HEK293T (cell line): ENCODE measurements at regions not wholly inside any gene's neighbourhood (a gene's known extent, or its start where the extent isn't known, plus 50 kb on each side); places are given as distances from the start of the nearest gene placed in this dataset.

Experiments
- CTCF ChIA-PET: fragments of 350-600 bp; formaldehyde crosslinking; extraction: SDS; loops from one replicate; lab custom pipeline; 2021; ENCODE audit warnings: antibody characterized with exemption, inconsistent platforms; lab: Yijun Ruan, JAX
- POLR2A ChIA-PET: fragments of 350-600 bp; formaldehyde crosslinking; extraction: SDS; loops from one replicate; lab custom pipeline; 2020; ENCODE audit warnings: antibody characterized with exemption, inconsistent platforms; lab: Yijun Ruan, JAX
- DNase-seq: peaks from one replicate; pipeline ENCODE4 v3.0.0; 2012; ENCODE audit warnings: mixed read lengths; ENCODE audit errors: extremely low spot score
- ARNT ChIP-seq: fragments of 450-650 bp; IDR thresholded peaks from 2 replicates; pipeline ENCODE4 v1.6.1; 2017; ENCODE audit warnings: mild to moderate bottlenecking
- BHLHE40 ChIP-seq: fragments of 450-650 bp; IDR thresholded peaks from 2 replicates; pipeline ENCODE4 v1.6.1; 2016; ENCODE audit warnings: mild to moderate bottlenecking, moderate library complexity, borderline replicate concordance
- CTBP1 ChIP-seq: fragments of 450-650 bp; IDR thresholded peaks from 2 replicates; pipeline ENCODE4 v1.6.1; 2016; ENCODE audit warnings: borderline replicate concordance
- ELF4 ChIP-seq: fragments of 450-650 bp; IDR thresholded peaks from 2 replicates; pipeline ENCODE4 v1.6.1; 2017; ENCODE audit warnings: antibody characterized with exemption
- FOXA1 ChIP-seq: fragments of 450-650 bp; IDR thresholded peaks from 2 replicates; pipeline ENCODE4 v1.6.1; 2016; ENCODE audit warnings: mild to moderate bottlenecking
- FOXK2 ChIP-seq: fragments of 450-650 bp; IDR thresholded peaks from 2 replicates; pipeline ENCODE4 v1.6.1; 2016; ENCODE audit warnings: mild to moderate bottlenecking
- FOXM1 ChIP-seq: fragments of 450-650 bp; IDR thresholded peaks from 2 replicates; pipeline ENCODE4 v1.6.1; 2017; ENCODE audit warnings: mild to moderate bottlenecking, borderline replicate concordance
- HDGF ChIP-seq: fragments of 450-650 bp; IDR thresholded peaks from 2 replicates; pipeline ENCODE4 v1.6.1; 2017; ENCODE audit warnings: antibody characterized with exemption, borderline replicate concordance
- L3MBTL2 ChIP-seq: fragments of 450-650 bp; conservative IDR thresholded peaks from 2 replicates; pipeline ENCODE4 v1.6.1; 2016; ENCODE audit warnings: mild to moderate bottlenecking
- LEF1 ChIP-seq: fragments of 450-650 bp; IDR thresholded peaks from 2 replicates; pipeline ENCODE4 v1.6.1; 2017; ENCODE audit warnings: mild to moderate bottlenecking, borderline replicate concordance
- NFRKB ChIP-seq: fragments of 450-650 bp; IDR thresholded peaks from 2 replicates; pipeline ENCODE4 v1.6.1; 2016; ENCODE audit warnings: mild to moderate bottlenecking, moderate library complexity
- SP1 ChIP-seq: fragments of 450-650 bp; IDR thresholded peaks from 2 replicates; pipeline ENCODE4 v1.6.1; 2017
- SUZ12 ChIP-seq: fragments of 450-650 bp; IDR thresholded peaks from 2 replicates; pipeline ENCODE4 v1.6.1; 2016; ENCODE audit warnings: mild to moderate bottlenecking
- TARDBP ChIP-seq: fragments of 450-650 bp; IDR thresholded peaks from 2 replicates; pipeline ENCODE4 v1.6.1; 2016
- ZNF384 ChIP-seq: fragments of 450-650 bp; IDR thresholded peaks from 2 replicates; pipeline ENCODE4 v1.6.1; 2016
- TF ChIP-seq, protein P1 (sequence below): fragments of 450-650 bp; IDR thresholded peaks from 2 replicates; pipeline ENCODE4 v1.6.1; 2016

DNA sequence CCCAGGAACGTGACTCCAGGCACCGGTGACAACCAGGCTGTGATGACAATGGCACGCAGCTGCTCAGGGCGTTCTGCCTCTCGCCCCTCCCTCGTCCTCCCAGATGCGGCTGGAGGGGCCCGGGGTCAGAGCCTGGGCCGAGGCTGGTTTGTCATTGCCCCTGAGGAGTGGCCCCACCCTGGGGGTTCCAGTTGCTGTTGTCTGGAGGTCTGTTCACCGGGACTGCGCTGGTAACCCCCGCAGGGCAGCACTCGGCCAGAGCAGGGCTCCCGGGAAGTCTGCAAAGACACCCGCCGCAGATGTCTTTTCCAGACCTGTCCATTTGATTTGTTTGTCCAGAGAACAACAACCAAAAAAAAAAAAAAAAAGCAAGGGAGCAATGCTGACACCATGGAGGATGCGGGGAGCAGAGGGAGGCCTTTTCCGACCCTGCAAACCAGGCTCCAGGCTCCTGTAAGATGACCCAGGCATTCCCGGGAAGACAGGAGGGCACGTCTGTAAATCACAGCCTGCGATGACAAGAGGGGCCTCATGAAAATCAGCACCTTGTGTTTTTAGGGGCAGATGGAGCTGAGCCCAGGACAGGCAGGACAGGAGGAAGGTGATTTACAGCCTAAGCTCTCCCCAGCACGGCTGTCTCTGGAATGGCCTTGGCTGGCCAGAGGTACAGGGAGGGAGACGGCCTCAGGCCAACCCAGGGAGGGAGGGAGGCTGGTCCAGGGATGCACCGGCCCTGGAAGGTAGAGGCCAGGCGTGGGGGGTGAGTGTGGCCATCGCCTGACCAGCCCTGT, 189.3 kb downstream of the ERMARD start:
- ChIA-PET CTCF (no interaction called here), POLR2A (no interaction called here)
- TF ChIP-seq, protein P1, sequence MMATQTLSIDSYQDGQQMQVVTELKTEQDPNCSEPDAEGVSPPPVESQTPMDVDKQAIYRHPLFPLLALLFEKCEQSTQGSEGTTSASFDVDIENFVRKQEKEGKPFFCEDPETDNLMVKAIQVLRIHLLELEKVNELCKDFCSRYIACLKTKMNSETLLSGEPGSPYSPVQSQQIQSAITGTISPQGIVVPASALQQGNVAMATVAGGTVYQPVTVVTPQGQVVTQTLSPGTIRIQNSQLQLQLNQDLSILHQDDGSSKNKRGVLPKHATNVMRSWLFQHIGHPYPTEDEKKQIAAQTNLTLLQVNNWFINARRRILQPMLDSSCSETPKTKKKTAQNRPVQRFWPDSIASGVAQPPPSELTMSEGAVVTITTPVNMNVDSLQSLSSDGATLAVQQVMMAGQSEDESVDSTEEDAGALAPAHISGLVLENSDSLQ = peak; percentile 78
- TF ChIP-seq ARNT (no peak), HDGF (no peak), TARDBP (no peak), BHLHE40 (no peak), CTBP1 (no peak)
- no peak for DNase-seq

DNA sequence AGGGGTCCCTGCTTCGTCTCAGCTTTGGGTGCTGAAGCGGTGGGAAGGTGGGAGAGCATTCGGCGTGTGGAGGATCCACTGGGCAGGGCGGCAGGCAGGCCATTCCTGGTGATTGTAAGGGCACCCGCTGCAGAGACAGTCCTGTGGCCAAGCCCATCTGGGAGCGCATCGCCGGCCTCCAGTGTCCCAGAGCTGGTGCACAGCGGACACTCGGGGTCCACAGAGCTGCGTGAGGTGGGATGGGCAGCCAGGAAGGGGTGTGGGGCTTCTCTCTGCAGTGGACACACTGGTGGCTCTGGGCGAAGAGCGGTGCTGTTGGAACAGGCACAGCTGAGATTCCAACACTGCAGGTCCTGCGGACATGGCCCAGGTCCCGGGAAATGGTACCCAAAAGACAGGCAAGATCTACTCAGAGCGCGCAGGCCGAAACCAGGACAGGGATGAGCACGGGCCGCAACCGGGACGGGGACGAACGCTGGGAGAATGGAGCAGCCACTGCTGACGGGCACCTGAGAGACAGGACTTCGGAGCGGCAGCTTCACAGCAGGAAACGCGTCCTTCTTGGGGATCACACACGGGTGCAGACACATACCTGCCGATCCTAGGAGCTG, 188.2 kb downstream of the ERMARD start:
- ChIA-PET POLR2A (no interaction called here), CTCF (no interaction called here)
- no peak for DNase-seq
- TF ChIP-seq SP1 (no peak), ZNF384 (no peak), SUZ12 (no peak), BHLHE40 (no peak), L3MBTL2 (no peak), ARNT (no peak), CTBP1 (no peak), NFRKB (no peak), HDGF (no peak), LEF1 (no peak), TARDBP (no peak), FOXA1 (no peak), FOXK2 (no peak), ELF4 (no peak), FOXM1 (no peak)
- TF ChIP-seq, protein P1 = no peak

DNA sequence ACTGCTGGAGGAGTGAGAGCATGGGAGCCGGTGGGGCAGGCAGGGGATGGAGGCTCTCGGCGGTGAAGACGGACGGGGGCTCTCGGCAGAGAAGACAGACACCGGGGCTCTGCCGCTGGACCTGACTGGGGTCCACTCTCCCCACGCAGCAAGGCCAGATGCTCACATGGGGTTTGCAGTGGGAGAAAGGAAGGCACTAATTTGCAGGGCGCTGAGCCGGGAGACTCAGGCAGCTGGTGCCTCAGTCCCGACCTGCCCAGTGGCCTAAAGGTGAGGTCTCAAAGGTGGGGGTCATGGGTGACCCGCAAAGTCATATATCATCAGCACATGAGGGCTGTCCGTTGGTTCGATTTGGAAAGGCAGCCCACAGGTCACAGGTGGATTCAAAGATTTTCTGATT, 187.3 kb downstream of the ERMARD start:
- CTCF ChIA-PET = no interaction called here
- POLR2A ChIA-PET = no interaction called here
- no peak for TF ChIP-seq FOXA1
- TF ChIP-seq NFRKB = no peak
- TF ChIP-seq HDGF = no peak
- TF ChIP-seq TARDBP = no peak
- no peak for TF ChIP-seq ELF4
- TF ChIP-seq L3MBTL2 = no peak
- TF ChIP-seq SUZ12 = no peak
- TF ChIP-seq BHLHE40 = no peak
- no peak for DNase-seq

- TF ChIP-seq SUZ12 (no peak), SP1 (no peak), CTBP1 (no peak), ZNF384 (no peak), L3MBTL2 (no peak)
- no peak for DNase-seq
- ChIA-PET POLR2A (no interaction called here), CTCF (no interaction called here)
Observed at GRCh38 chr6:169938262-169938701, 186.9 kb downstream of the ERMARD start.

DNA sequence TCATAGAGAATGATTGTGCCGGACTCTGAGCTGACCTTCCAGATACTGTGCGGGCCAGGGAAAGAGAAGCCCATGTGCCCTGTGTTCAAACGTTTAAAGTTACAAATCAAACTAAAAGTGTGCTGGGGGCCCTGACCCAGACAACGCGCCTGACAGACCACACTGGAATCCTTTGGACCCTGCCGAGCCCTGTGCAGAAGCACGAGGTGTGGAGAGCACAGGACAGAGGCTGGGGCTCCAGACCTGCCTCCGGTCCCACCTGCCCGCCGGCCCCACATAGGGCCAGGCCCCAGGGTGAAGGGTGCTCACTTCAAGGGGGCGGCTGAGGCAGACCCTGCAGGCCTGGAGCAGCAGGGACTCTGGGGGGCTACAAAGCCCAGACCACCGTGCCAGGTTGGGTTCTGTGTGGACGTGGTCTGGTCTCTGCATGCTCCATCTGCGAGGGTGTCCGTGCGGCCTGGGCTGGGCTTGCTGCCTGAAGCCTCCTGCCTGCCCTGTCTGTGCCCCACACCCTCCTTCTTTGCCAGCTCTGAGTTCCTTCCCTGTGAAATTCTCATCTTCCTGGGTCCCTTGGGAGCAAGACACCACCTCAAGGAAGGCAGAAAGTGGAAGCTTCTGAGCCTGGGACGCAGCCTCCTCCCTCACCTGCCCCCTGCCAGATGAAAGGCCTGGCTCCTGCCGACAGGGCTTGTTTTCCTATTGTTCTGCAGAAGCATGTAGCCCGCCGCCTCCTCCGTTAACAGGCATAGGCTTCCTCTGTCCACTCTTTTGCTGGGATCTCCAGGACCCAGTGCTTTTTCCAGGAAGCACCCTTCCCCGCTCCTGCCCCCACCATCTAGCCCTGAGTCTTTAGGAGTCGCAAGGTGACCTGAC, 186.2 kb downstream of the ERMARD start:
- ChIA-PET POLR2A (no interaction called here), CTCF (interaction anchor here (0.6 kb wide), 1 partner anchor 128 kb away, joined by 3 read pairs; no protein-coding TSS in a partner anchor)
- TF ChIP-seq TARDBP (no peak), L3MBTL2 (no peak), ELF4 (no peak), NFRKB (no peak), CTBP1 (no peak), SUZ12 (no peak), SP1 (no peak)
- no peak for DNase-seq

DNA sequence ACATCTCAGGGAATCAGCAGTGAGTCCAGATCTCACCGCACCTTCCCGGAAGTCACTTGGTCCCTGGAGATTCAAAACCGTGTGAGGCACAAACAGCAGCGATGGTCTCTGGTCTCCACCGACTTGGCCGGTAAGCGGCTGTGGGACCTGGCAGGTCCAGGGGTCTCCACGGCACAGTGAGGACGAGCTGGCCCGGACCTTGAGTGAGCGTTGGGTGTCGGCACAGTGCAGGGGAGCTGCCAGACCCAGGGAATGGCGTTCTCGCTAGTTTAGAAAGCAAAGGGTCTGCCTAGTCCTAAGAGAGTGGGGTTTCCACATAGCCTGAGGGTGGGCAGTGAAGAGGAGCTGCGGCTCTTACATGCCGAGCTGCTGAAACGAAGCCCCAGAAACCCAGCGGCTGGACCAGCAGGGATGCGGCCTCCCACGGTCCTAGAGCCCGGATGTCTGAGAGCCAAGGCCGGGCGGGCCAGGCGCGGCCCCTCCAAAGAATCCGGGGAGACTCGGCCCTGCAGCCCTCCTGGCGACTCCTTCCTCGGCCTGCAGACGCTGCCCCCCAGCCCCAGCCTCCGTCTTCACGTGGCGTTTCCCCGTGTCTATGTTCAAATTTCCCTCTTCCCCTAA, 185.0 kb downstream of the ERMARD start:
- CTCF ChIA-PET = no interaction called here
- DNase-seq = no peak
- TF ChIP-seq ELF4 = no peak
- no peak for TF ChIP-seq L3MBTL2
- TF ChIP-seq, protein P1 = no peak
- TF ChIP-seq ZNF384 = no peak
- no peak for TF ChIP-seq ARNT
- no peak for TF ChIP-seq NFRKB
- TF ChIP-seq FOXK2 = no peak
- TF ChIP-seq HDGF = no peak
- no peak for TF ChIP-seq SUZ12
- TF ChIP-seq BHLHE40 = no peak
- no peak for TF ChIP-seq SP1
- TF ChIP-seq CTBP1 = no peak
- TF ChIP-seq FOXA1 = no peak
- TF ChIP-seq TARDBP = no peak
- TF ChIP-seq LEF1 = no peak
- POLR2A ChIA-PET = no interaction called here
